GM12892 (cell line): ENCODE measurements at regions not wholly inside any gene's neighbourhood (a gene's known extent, or its start where the extent isn't known, plus 50 kb on each side); places are given as distances from the start of the nearest gene placed in this dataset.
"Not testable (repeated sequence)": the region's sequence is repeated elsewhere in the genome, so short reads cannot be mapped to it uniquely, and the experiment has no call there.

ENCODE experiments used
- DNase-seq: peaks from one replicate; pipeline ENCODE4 v3.0.0; 2011; ENCODE audit not compliant: insufficient read length
- FAIRE-seq: peaks from 2 replicates; lab custom pipeline; 2011; peaks lifted over from hg19 to GRCh38; lab: Jason Lieb, UNC
- POLR2A ChIP-seq: IDR thresholded peaks from 2 replicates; pipeline ENCODE4 v1.6.1; 2011; ENCODE audit warnings: low read depth, low read length, control low read depth
- POLR2AphosphoS5 ChIP-seq: IDR thresholded peaks from 2 replicates; pipeline ENCODE4 v1.6.1; 2011; ENCODE audit warnings: low read depth, low read length, control low read depth
- TAF1 ChIP-seq: IDR thresholded peaks from 2 replicates; pipeline ENCODE4 v1.6.1; 2011; ENCODE audit warnings: low read depth, mild to moderate bottlenecking, control low read depth, low read length, borderline replicate concordance

GRCh38 chr1:89436856-89437255 lies 73.0 kb downstream of the GBP6 start:
- TF ChIP-seq POLR2A = no peak
- no peak for TF ChIP-seq POLR2AphosphoS5
- TF ChIP-seq TAF1 = no peak
- FAIRE-seq = no peak
- no peak for DNase-seq

- not testable (repeated sequence) for FAIRE-seq, DNase-seq
Measured at GRCh38 chr1:89438301-89438700, 74.4 kb downstream of the GBP6 start.

DNA sequence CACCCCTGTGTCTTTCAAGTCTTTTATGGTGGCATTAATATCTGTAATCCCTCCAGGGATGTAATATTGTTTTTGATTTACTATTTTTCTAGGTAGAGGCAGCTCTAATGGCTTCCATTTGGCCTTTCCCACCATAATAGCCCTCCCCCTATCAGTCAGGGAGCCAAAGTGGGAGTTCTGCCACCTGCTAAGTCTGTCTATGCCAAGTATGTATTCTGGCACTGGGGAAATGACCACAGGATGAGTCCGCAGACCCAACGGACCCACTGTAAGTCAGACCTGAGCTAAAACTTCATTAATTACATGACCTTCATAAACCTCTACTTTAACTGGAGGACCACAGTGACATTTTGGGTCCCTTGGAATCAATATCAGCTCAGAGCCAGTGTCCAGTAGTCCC lies 77.1 kb downstream of the GBP6 start:
- FAIRE-seq (no peak), DNase-seq (no peak)
- no peak for TF ChIP-seq TAF1
- TF ChIP-seq POLR2AphosphoS5 = no peak
- no peak for TF ChIP-seq POLR2A

GRCh38 chr1:89444791-89445190 lies 79.8 kb upstream of the LRRC8B start:
- no peak for FAIRE-seq
- no peak for DNase-seq
- TF ChIP-seq POLR2AphosphoS5 (no peak), POLR2A (no peak), TAF1 (no peak)

DNA sequence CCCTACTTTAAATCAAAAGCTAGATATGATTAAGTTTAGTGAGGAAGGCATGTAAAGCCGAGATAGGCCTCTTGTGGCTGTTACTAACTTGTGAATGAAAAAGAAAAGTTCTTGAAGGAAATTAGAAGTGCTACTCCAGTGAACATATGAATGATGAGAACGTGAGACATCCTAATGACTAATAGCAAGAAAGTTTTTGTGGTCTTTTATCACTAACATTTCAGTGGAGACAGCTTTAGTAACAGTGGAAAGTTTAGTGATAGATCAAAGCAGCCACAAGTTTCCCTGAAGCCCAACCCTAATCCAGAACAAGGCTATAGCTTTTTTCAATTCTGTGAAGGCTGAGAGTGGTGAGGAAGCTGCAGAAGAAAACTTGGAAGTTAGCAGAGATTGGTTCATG lies 73.6 kb upstream of the LRRC8B start:
- TF ChIP-seq TAF1 = no peak
- TF ChIP-seq POLR2AphosphoS5 = no peak
- TF ChIP-seq POLR2A = no peak
- FAIRE-seq (no peak), DNase-seq (no peak)

GRCh38 chr1:89453123-89453972 lies 71.3 kb upstream of the LRRC8B start:
- DNase-seq = no peak
- no peak for FAIRE-seq
- TF ChIP-seq TAF1 (no peak), POLR2AphosphoS5 (no peak), POLR2A (no peak)

DNA sequence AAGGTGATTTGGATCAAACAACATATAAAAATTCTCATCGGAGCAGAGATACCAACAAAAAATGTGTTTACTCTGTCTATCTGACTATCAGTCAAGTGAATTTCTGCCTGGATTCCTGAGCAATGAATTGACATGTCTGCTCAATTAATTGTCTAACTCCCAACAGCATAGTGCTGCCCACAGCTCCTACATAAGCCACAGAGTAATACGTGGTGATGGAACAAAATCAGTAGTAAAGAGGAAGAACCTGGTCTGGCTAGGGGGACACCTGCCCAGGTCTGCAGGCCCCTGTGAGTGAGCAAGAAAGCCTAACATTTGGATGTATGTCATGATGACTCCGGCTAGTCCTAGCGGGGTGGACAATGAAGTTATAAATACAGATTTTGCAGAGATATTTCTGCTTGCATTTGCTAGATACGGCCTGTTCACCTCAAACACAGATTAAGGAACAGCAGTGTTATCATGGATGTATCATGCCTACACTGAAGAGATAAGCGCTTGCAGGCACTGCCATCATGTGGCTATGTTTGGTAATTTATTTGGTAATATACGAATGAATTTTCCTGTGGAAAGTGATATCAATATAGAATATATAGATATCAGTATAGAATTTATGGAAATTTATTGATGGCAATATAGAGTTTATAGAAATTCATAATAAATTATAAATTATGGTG lies 69.6 kb upstream of the LRRC8B start:
- no peak for TF ChIP-seq TAF1
- TF ChIP-seq POLR2AphosphoS5 = no peak
- TF ChIP-seq POLR2A = no peak
- FAIRE-seq (peak; percentile 48), DNase-seq (no peak)

DNA sequence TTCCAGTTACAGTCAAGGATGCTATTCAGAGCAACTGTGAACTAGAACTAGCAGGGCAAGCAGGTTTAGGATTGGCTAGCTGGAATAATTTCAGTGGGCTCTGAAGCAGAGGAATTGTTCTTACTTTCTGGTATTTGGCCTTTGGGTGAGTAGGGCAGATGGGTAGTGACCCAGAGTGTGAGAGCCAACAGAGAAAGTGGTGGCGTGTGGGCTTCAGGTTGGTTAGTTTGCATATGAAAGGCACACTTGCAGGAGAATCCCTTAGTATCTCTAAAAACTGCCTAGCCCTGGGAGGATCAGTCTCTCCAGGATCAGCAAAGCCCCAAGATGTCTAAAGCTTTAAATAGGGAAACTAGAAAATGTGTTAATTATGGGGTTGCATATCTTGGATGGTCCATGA lies 67.6 kb upstream of the LRRC8B start:
- FAIRE-seq = no peak
- no peak for DNase-seq

GRCh38 chr1:89459081-89459480 lies 65.5 kb upstream of the LRRC8B start:
- FAIRE-seq = no peak
- TF ChIP-seq POLR2AphosphoS5 (no peak), POLR2A (no peak), TAF1 (no peak)

More for the DNA sequence above, 67.6 kb upstream of the LRRC8B start:
- TF ChIP-seq TAF1 = no peak
- no peak for TF ChIP-seq POLR2AphosphoS5
- no peak for TF ChIP-seq POLR2A

GRCh38 chr1:89460325-89460724 lies 64.3 kb upstream of the LRRC8B start:
- TF ChIP-seq POLR2AphosphoS5 = no peak
- TF ChIP-seq POLR2A = no peak
- no peak for TF ChIP-seq TAF1
- FAIRE-seq (no peak), DNase-seq (no peak)

More at GRCh38 chr1:89459081-89459480, 65.5 kb upstream of the LRRC8B start:
- no peak for DNase-seq

GRCh38 chr1:89462250-89462649 lies 62.4 kb upstream of the LRRC8B start:
- FAIRE-seq = no peak
- TF ChIP-seq POLR2A (no peak), POLR2AphosphoS5 (no peak), TAF1 (no peak)
- DNase-seq = no peak

GRCh38 chr1:89464008-89464407 lies 60.6 kb upstream of the LRRC8B start:
- DNase-seq (no peak), FAIRE-seq (no peak)
- no peak for TF ChIP-seq POLR2A
- no peak for TF ChIP-seq POLR2AphosphoS5
- TF ChIP-seq TAF1 = no peak
